Common myeloid progenitor, CD34-positive (primary cell): ENCODE measurements at regions not wholly inside any gene's neighbourhood (a gene's known extent, or its start where the extent isn't known, plus 50 kb on each side); places are given as distances from the start of the nearest gene placed in this dataset.

Experiments
- CTCF ChIA-PET: fragments of 350-600 bp; sonication (Branson Sonifier 250); formaldehyde crosslinking; loops from one replicate; lab custom pipeline; 2021; ENCODE audit warnings: antibody characterized with exemption; lab: Charles Lee
- POLR2A ChIA-PET: fragments of 350-600 bp; sonication (Branson Sonifier 250); formaldehyde crosslinking; loops from one replicate; lab custom pipeline; 2021; ENCODE audit warnings: antibody characterized with exemption; lab: Charles Lee
- DNase-seq, 3 donors: peaks; one replicate each; pipeline versions ENCODE4 v3.0.0 to v3.0.0-alpha.2; 2013
- H3K27ac ChIP-seq, 2 experiments: 1 replicate in 1 of 2; 2 replicates in 1 of 2; pipeline ENCODE4 v1.7.0; 2013; ENCODE audit warnings: inconsistent platforms in 2 of 2, low read length in 2 of 2, mild to moderate bottlenecking in 2 of 2, low read depth in 1 of 2, moderate library complexity in 1 of 2; ENCODE audit not compliant: severe bottlenecking in 2 of 2, insufficient read depth in 1 of 2, poor library complexity in 1 of 2
- H3K27me3 ChIP-seq, 5 experiments: replicated peaks in 2 of 5; 1 replicate in 3 of 5; 2 replicates in 2 of 5; pipeline versions ENCODE4 v1.6.1 to v1.7.0; 2013; ENCODE audit warnings: low read length in 4 of 5, mild to moderate bottlenecking in 2 of 5, moderate library complexity in 2 of 5, inconsistent platforms in 1 of 5; ENCODE audit not compliant: insufficient read depth in 5 of 5, control insufficient read depth in 4 of 5
- H3K36me3 ChIP-seq, 4 experiments: 1 replicate in 2 of 4; 2 replicates in 2 of 4; pipeline versions ENCODE4 v1.6.1 to v1.7.0; 2013; ENCODE audit warnings: low read length in 3 of 4, control low read depth in 1 of 4, mild to moderate bottlenecking in 1 of 4; ENCODE audit not compliant: control insufficient read depth in 4 of 4, insufficient read depth in 4 of 4
- H3K4me1 ChIP-seq, 4 experiments: 1 replicate in 3 of 4; 2 replicates in 1 of 4; pipeline versions ENCODE4 v1.6.1 to v1.7.1; 2013; ENCODE audit warnings: low read length in 3 of 4, mild to moderate bottlenecking in 3 of 4, control low read depth in 1 of 4, inconsistent platforms in 1 of 4, moderate library complexity in 1 of 4; ENCODE audit not compliant: control insufficient read depth in 4 of 4, insufficient read depth in 4 of 4; ENCODE audit errors: control extremely low read depth in 1 of 4
- H3K4me3 ChIP-seq, 7 experiments: 1 replicate in 4 of 7; 2 replicates in 3 of 7; pipeline versions ENCODE4 v1.5.1 to v1.7.0; 2013; ENCODE audit warnings: mild to moderate bottlenecking in 7 of 7, low read length in 6 of 7, moderate library complexity in 6 of 7, inconsistent platforms in 2 of 7, low read depth in 2 of 7, control low read depth in 1 of 7; ENCODE audit not compliant: insufficient read depth in 4 of 7, control insufficient read depth in 1 of 7; ENCODE audit errors: extremely low read depth in 1 of 7
- H3K9me3 ChIP-seq, 5 experiments: 1 replicate in 4 of 5; 2 replicates in 1 of 5; pipeline versions ENCODE4 v1.6.1 to v1.7.1; 2013; ENCODE audit warnings: low read length in 4 of 5, mild to moderate bottlenecking in 2 of 5, inconsistent platforms in 1 of 5, low read depth in 1 of 5, moderate library complexity in 1 of 5; ENCODE audit not compliant: control insufficient read depth in 4 of 5, insufficient read depth in 2 of 5; ENCODE audit errors: control extremely low read depth in 1 of 5
- WGBS: methylation state at CpG from one replicate; pipeline ENCODE4 v1.1.5; 2013; ENCODE audit not compliant: insufficient coverage; 5-methylcytosine and 5-hydroxymethylcytosine counted together

DNA sequence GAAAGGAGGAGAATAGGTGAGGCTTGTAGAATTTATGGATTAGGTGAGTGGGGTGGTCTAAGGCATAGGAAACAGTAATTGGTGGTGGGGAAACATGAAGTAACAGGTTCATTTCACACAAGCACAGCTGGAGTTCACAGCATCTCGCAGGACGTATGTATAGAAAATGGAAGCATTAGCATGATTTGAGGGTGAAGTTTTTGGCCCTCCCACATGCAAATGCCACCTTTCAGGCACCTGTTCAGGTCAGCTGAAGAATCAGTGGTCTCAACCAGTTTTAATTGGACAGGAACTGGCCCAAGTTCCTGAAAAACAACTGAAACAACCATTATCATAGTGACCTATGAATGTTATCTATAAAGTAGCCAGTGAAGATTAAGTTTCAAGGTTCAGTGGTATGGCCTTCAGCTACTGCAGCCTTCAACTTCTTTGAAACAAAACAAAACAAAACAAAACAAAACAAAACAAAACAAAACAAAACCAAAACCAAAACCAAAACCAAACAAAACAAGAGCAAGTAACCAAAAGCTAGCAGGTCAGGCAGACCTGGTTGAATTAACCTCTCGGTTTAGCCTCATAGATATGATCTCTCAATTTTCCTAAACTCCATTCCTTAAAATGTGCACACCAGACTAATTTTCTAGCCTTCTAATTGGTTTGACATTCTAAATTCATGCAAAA is 102.1 kb upstream of the SPHKAP start:
- ChIA-PET POLR2A (no interaction called here), CTCF (no interaction called here)
- Histone ChIP-seq H3K4me3 (no peak overlapping the region), H3K9me3 (no peaks in the 10 kb centered on the region), H3K36me3 (no peaks in the 10 kb centered on the region), H3K27me3 (no peaks in the 10 kb centered on the region), H3K4me1 (no peaks in the 10 kb centered on the region), H3K27ac (no peak overlapping the region)
- WGBS, result 100% methylated on average over 3 of the region's 3 CpGs
- no peak for DNase-seq

DNA sequence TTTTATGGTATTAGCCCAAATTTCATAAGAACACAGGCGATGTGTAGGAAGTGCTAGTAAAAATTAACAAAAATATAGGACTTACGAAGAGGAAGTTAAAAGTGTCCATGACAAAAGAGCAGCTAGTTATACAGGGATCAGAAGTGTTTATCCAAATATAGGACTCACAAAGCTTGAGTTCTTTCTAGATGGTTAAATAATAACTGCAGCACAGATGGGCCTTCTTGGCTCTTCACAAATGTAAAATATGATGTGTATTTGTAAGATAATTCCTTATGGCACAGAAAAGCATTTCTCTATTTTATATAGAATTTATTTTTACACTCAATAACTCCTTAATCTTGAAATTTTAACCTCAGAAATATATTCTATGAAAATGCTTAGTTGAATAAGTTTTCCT is 100.9 kb upstream of the SPHKAP start:
- H3K27me3 ChIP-seq, result no peaks in the 10 kb centered on the region
- no peak for DNase-seq
- H3K27ac ChIP-seq, result no peak overlapping the region
- no peaks in the 10 kb centered on the region for H3K9me3 ChIP-seq
- ChIA-PET CTCF (no interaction called here), POLR2A (no interaction called here)
- 100% methylated on average over 1 of the region's 2 CpGs for WGBS
- H3K4me1 ChIP-seq, result no peaks in the 10 kb centered on the region
- H3K4me3 ChIP-seq, result no peak overlapping the region
- H3K36me3 ChIP-seq, result no peaks in the 10 kb centered on the region

DNA sequence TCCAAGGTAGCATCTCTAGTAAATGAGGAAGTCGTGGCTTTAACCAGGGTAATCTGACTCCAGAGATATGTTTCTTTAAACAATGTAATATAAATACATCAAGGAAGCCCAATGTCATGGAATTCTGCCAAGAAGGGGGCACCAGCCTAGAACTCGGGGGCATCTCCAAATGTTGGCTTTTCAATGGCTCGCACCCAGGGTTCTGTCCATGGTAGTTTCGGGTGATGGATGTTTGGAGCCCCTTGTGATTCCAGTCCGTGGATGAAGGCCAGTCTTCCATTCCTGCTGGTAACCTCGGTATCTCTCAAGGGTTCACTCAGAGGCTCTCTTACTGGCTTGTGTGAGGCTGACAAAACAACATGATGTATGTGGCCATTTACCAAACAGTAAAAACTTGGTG is 91.7 kb upstream of the SPHKAP start:
- CTCF ChIA-PET, result no interaction called here
- no peak for DNase-seq
- 66% methylated on average over 5 of the region's 6 CpGs for WGBS
- H3K9me3 ChIP-seq, result peaks cover 0 to 1% (median 0%) of the 10 kb centered on the region in 5 experiments
- no peaks in the 10 kb centered on the region for H3K36me3 ChIP-seq
- POLR2A ChIA-PET, result no interaction called here
- H3K27me3 ChIP-seq, result no peaks in the 10 kb centered on the region
- H3K4me3 ChIP-seq, result no peak overlapping the region
- no peak overlapping the region for H3K27ac ChIP-seq
- no peaks in the 10 kb centered on the region for H3K4me1 ChIP-seq

DNA sequence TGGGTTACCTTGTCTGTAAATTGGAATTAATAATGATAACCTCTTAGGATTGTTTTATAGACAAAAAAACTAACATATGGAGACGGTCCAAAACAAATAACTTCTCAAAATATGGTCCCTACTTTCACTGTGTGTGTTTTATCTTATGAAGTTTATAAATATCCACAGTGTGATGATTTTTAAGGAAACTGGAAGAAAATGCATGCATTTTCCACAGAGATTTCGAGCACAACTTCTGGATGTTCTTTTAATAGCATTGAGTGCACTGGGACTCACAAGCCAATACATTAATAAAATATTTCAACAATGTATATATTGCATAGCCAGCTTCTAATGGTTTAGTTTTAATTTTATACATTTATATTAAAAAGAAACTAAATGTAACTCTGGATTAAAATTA is 87.9 kb upstream of the SPHKAP start:
- POLR2A ChIA-PET, result interaction anchor here (0.5 kb wide), 1 partner anchor 150 kb away, joined by 10 read pairs; no protein-coding TSS in a partner anchor
- no peaks in the 10 kb centered on the region for H3K36me3 ChIP-seq
- CTCF ChIA-PET, result no interaction called here
- DNase-seq, result no peak
- no CpG with 5 or more reads among the region's 2 CpGs for WGBS
- no peaks in the 10 kb centered on the region for H3K4me1 ChIP-seq
- H3K27ac ChIP-seq, result no peak overlapping the region
- H3K9me3 ChIP-seq, result peaks cover 0 to 1% (median 0%) of the 10 kb centered on the region in 5 experiments
- no peak overlapping the region for H3K4me3 ChIP-seq
- H3K27me3 ChIP-seq, result no peaks in the 10 kb centered on the region

DNA sequence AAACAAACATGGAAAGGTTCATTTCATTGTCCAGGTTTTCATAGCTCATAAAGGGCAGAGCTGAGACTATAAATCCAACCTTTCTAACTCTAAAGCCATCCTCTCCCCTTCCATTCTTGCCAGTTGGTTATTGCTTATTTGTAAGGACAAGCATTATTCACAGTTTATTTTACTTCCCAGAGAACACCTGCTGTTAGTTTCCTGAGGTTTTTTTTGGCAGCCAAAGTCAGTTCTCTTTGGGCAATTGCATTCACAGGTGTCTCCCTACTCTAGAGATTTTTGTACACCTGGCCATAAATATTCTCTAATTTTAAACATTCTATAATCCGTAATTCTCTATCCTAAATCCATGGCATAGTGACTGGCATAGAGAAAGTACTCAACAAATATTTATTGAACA is 87.3 kb upstream of the SPHKAP start:
- ChIA-PET CTCF (no interaction called here), POLR2A (no interaction called here)
- Histone ChIP-seq H3K4me3 (no peak overlapping the region), H3K27ac (no peak overlapping the region), H3K4me1 (no peaks in the 10 kb centered on the region), H3K36me3 (no peaks in the 10 kb centered on the region), H3K27me3 (no peaks in the 10 kb centered on the region), H3K9me3 (peaks cover 0 to 1% (median 0%) of the 10 kb centered on the region in 5 experiments)
- no CpG with 5 or more reads among the region's 1 CpG for WGBS
- DNase-seq, result no peak

DNA sequence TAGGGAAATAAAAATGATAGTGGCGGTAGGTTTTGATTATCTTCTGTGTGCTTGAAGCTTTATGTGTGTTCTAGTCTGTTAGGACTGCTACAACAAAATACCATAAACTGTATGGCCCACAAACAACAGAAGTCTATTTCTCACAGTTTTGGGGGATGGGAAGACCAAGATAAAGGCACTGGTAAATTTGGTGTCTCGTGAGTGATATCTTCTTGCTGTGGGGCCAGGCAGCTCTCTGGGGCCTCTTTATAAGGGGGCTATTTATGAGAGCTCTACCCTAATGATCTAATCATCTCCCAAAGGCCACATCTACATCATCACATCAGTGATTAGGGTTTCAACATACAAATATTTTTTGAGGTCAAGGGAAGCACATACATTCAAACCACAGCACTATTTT is 86.8 kb upstream of the SPHKAP start:
- WGBS, result no CpG with 5 or more reads among the region's 2 CpGs
- CTCF ChIA-PET, result no interaction called here

DNA sequence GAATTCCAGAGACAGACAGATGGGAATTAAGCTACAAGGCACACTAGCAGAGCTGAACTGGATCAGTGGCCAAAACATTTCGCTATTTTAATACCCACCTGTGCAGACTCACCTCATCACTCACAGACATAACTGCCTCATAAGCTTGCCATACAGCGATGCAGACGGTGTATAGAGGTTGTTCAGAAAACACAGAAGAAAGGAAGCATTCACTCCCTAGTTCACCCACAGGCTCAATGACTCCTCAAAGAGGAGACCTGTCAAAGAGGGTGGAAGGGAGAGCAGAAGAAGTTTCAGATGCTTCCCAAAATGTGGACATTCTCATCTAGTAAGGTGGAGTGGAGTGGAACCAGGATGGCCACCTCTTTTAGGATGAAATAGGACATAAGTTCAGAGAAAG is 81.7 kb upstream of the SPHKAP start:
- DNase-seq, result no peak
- no peaks in the 10 kb centered on the region for H3K4me1 ChIP-seq
- H3K36me3 ChIP-seq, result no peaks in the 10 kb centered on the region
- POLR2A ChIA-PET, result no interaction called here
- 95% methylated on average over 3 of the region's 3 CpGs for WGBS
- no peak overlapping the region for H3K4me3 ChIP-seq
- CTCF ChIA-PET, result no interaction called here
- no peak overlapping the region for H3K27ac ChIP-seq
- H3K27me3 ChIP-seq, result no peaks in the 10 kb centered on the region
- H3K9me3 ChIP-seq, result no peaks in the 10 kb centered on the region

More for the DNA sequence above, 86.8 kb upstream of the SPHKAP start:
- no peaks in the 10 kb centered on the region for H3K4me1 ChIP-seq
- no peaks in the 10 kb centered on the region for H3K36me3 ChIP-seq
- H3K27me3 ChIP-seq, result no peaks in the 10 kb centered on the region
- no peak for DNase-seq
- H3K27ac ChIP-seq, result no peak overlapping the region
- POLR2A ChIA-PET, result no interaction called here
- H3K4me3 ChIP-seq, result no peak overlapping the region
- H3K9me3 ChIP-seq, result peaks cover 0 to 1% (median 0%) of the 10 kb centered on the region in 5 experiments
